Activated B cell treated with CpG ODN at 0.5 μM for 24 hours (primary cell): ENCODE measurements at regions not wholly inside any gene's neighbourhood (a gene's known extent, or its start where the extent isn't known, plus 50 kb on each side); places are given as distances from the start of the nearest gene placed in this dataset.

Experiments used
- ATAC-seq: fragments of 200-7000 bp; cut with Tn5 transposase; one replicate; pipeline ENCODE4 v1.10.0; 2021; ENCODE audit warnings: low read depth, mild to moderate bottlenecking, moderate library complexity
- CTCF ChIA-PET: fragments of 350-600 bp; sonication (Branson Sonifier 250); formaldehyde crosslinking; loops from one replicate; lab custom pipeline; 2021; ENCODE audit warnings: antibody characterized with exemption; lab: Charles Lee
- POLR2A ChIA-PET: fragments of 350-600 bp; sonication (Branson Sonifier 250); formaldehyde crosslinking; loops from one replicate; lab custom pipeline; 2021; ENCODE audit warnings: antibody characterized with exemption; lab: Charles Lee
- DNase-seq: peaks from one replicate; pipeline ENCODE4 v3.0.0; 2022
- H3K27ac Mint-ChIP-seq: one replicate; pipeline ENCODE4 v1.8.0; 2020; ENCODE audit warnings: mixed read lengths
- H3K27me3 Mint-ChIP-seq: one replicate; pipeline ENCODE4 v1.8.0; 2021; ENCODE audit warnings: mixed read lengths
- H3K36me3 Mint-ChIP-seq: one replicate; pipeline ENCODE4 v1.8.0; 2021; ENCODE audit warnings: low read depth, mixed read lengths
- H3K4me1 Mint-ChIP-seq: one replicate; pipeline ENCODE4 v1.8.0; 2021; ENCODE audit warnings: mixed read lengths
- H3K4me3 Mint-ChIP-seq: one replicate; pipeline ENCODE4 v1.8.0; 2020; ENCODE audit warnings: mild to moderate bottlenecking, mixed read lengths
- H3K9me3 Mint-ChIP-seq: one replicate; pipeline ENCODE4 v1.8.0; 2020; ENCODE audit warnings: mixed read lengths
- CTCF ChIP-seq: fragments of 200-600 bp; IDR thresholded peaks from one replicate; pipeline ENCODE4 v1.8.0; 2022; ENCODE audit warnings: antibody characterized with exemption, mild to moderate bottlenecking
- intact Hi-C: fragments of 100-400 bp; cut with micrococcal nuclease; formaldehyde crosslinking; loops from one replicate; pipeline ENCODE4 v1.15.1; 2024

GRCh38 chr6:71043902-71044301 lies 87.0 kb upstream of the B3GAT2 start:
- CTCF ChIA-PET, result no interaction called here
- POLR2A ChIA-PET, result no interaction called here
- Mint-ChIP-seq H3K4me3 (no peak overlapping the region), H3K36me3 (no peaks in the 10 kb centered on the region), H3K9me3 (peaks cover 3% of the 10 kb centered on the region), H3K27me3 (no peaks in the 10 kb centered on the region), H3K27ac (no peak overlapping the region), H3K4me1 (no peaks in the 10 kb centered on the region)
- ATAC-seq (no peak), DNase-seq (no peak)
- intact Hi-C loops, result no loop called here
- no peak for TF ChIP-seq CTCF

DNA sequence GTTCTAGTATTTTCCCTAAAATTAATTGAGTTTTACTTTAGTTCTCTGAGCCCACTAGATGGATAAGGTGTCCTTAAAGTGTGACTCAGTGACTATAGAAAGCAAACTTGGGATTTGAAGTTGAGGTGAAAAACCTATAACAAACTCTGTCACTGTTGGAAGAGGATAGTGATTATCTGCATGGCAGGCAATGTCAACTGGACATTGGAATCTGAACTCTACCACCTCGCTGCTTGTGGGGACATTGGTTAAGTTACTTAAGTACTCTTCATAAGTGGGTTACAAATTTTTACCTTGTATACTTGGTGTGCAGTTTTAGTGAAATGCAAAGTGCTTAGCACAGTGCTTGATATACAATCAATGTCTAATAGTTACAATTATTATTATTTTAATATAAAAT lies 87.9 kb upstream of the B3GAT2 start:
- ChIA-PET POLR2A (no interaction called here), CTCF (no interaction called here)
- Mint-ChIP-seq H3K4me1 (no peaks in the 10 kb centered on the region), H3K36me3 (no peaks in the 10 kb centered on the region), H3K9me3 (peaks cover 3% of the 10 kb centered on the region), H3K27ac (no peak overlapping the region), H3K27me3 (no peaks in the 10 kb centered on the region), H3K4me3 (no peak overlapping the region)
- no peak for TF ChIP-seq CTCF
- intact Hi-C loops, result no loop called here
- DNase-seq (no peak), ATAC-seq (no peak)

DNA sequence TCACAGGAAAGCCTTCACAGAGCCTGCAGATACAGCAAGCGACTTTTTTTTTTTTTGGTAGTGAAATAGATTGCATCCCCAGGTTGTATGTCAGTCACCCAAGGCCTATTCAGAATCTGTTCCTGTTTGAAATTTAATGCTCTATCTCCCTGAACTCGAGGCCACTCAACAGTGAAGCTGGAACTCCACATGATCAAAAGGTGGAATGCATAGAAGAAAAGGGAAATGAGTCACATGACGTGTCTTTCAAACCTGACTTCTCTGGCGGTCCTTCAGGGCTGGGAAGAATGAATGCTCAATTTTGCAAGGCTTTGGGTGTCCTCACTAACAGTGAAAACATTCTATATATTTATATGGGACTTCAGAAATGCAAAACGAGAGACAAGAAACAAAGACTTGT lies 88.4 kb upstream of the B3GAT2 start:
- no peak for ATAC-seq
- intact Hi-C loops, result no loop called here
- no peaks in the 10 kb centered on the region for H3K4me1 Mint-ChIP-seq
- no peak overlapping the region for H3K27ac Mint-ChIP-seq
- no peak overlapping the region for H3K4me3 Mint-ChIP-seq
- CTCF ChIA-PET, result no interaction called here
- no peaks in the 10 kb centered on the region for H3K36me3 Mint-ChIP-seq
- POLR2A ChIA-PET, result no interaction called here
- H3K9me3 Mint-ChIP-seq, result peaks cover 3% of the 10 kb centered on the region
- DNase-seq, result no peak
- no peak for TF ChIP-seq CTCF
- no peaks in the 10 kb centered on the region for H3K27me3 Mint-ChIP-seq

DNA sequence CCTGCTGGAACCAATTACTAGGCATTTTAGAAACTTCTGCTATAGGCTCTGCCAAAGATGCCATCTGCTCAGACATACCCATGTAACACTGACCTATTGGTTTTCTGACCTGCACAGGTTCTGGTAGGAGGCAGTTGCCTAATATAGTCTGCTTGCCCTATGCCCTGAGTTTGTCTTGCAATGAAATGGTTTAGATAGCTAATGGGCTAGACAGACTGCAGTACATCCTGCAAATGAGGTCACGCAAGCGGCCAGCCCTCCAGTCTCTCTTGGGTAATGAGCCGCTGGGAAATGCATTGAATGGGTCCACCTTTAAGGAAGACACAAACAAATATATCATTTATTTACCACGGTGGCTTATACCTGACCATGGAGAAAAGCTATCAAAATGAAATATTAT lies 90.6 kb upstream of the B3GAT2 start:
- no peak overlapping the region for H3K27ac Mint-ChIP-seq
- no peak overlapping the region for H3K4me3 Mint-ChIP-seq

GRCh38 chr6:71048320-71049164 lies 91.7 kb upstream of the B3GAT2 start:
- ATAC-seq (no peak), DNase-seq (no peak)
- H3K9me3 Mint-ChIP-seq, result peaks cover 3% of the 10 kb centered on the region
- CTCF ChIA-PET, result no interaction called here
- no peak overlapping the region for H3K27ac Mint-ChIP-seq
- no peaks in the 10 kb centered on the region for H3K36me3 Mint-ChIP-seq
- peaks cover 3% of the 10 kb centered on the region for H3K27me3 Mint-ChIP-seq
- H3K4me1 Mint-ChIP-seq, result no peaks in the 10 kb centered on the region
- POLR2A ChIA-PET, result no interaction called here
- intact Hi-C loops, result no loop called here
- H3K4me3 Mint-ChIP-seq, result no peak overlapping the region
- TF ChIP-seq CTCF, result no peak

More for the DNA sequence above, 90.6 kb upstream of the B3GAT2 start:
- intact Hi-C loops, result no loop called here
- Mint-ChIP-seq H3K36me3 (no peaks in the 10 kb centered on the region), H3K4me1 (no peaks in the 10 kb centered on the region), H3K9me3 (peaks cover 3% of the 10 kb centered on the region), H3K27me3 (peaks cover 3% of the 10 kb centered on the region)
- POLR2A ChIA-PET, result no interaction called here
- TF ChIP-seq CTCF, result no peak
- CTCF ChIA-PET, result no interaction called here
- DNase-seq, result no peak
- no peak for ATAC-seq
